Stimulated activated CD4-positive, alpha-beta T cell treated with anti-CD3 and anti-CD28 coated beads, Interleukin-2, amount 100 ng/mL, for 4 hours (primary cell): ENCODE measurements at regions not wholly inside any gene's neighbourhood (a gene's known extent, or its start where the extent isn't known, plus 50 kb on each side); places are given as distances from the start of the nearest gene placed in this dataset.
"Not testable (repeated sequence)": the region's sequence is repeated elsewhere in the genome, so short reads cannot be mapped to it uniquely, and the experiment has no call there.

Source experiments
- DNase-seq: peaks from one replicate; pipeline ENCODE4 v3.0.0-alpha.2; 2020; ENCODE audit warnings: low read depth

GRCh38 chr9:71632776-71633175, 135.5 kb downstream of the CEMIP2 start:
- DNase-seq, result no peak

- DNase-seq, result no peak
These were observed 137.8 kb downstream of the CEMIP2 start for GRCh38 chr9:71630377-71630995.

- DNase-seq, result no peak
These were observed 138.6 kb downstream of the CEMIP2 start for GRCh38 chr9:71629578-71630215.

- no peak for DNase-seq
These were observed 140.1 kb downstream of the CEMIP2 start for GRCh38 chr9:71628247-71628646.

GRCh38 chr9:71627537-71627936, 140.8 kb downstream of the CEMIP2 start:
- DNase-seq, result no peak

- DNase-seq, result no peak
These were observed 141.9 kb downstream of the CEMIP2 start for GRCh38 chr9:71626395-71626794.

- no peak for DNase-seq
These were observed 143.6 kb downstream of the CEMIP2 start for GRCh38 chr9:71624728-71625127.

GRCh38 chr9:71620746-71621145, 147.6 kb downstream of the CEMIP2 start:
- DNase-seq, result no peak

GRCh38 chr9:71620331-71620730, 148.0 kb downstream of the CEMIP2 start:
- DNase-seq, result no peak

GRCh38 chr9:71619926-71620325, 148.4 kb downstream of the CEMIP2 start:
- DNase-seq, result no peak

- no peak for DNase-seq
These were observed 153.8 kb downstream of the CEMIP2 start for GRCh38 chr9:71614409-71615010.

- no peak for DNase-seq
These were observed 155.4 kb downstream of the CEMIP2 start for GRCh38 chr9:71612889-71613288.

- DNase-seq, result no peak
These were observed 158.9 kb downstream of the CEMIP2 start for GRCh38 chr9:71609448-71609830.

- DNase-seq, result no peak
These were observed 159.4 kb downstream of the CEMIP2 start for GRCh38 chr9:71608825-71609447.

- DNase-seq, result no peak
These were observed 160.3 kb downstream of the CEMIP2 start for GRCh38 chr9:71608021-71608420.

GRCh38 chr9:71607461-71607881, 160.8 kb downstream of the CEMIP2 start:
- DNase-seq, result no peak

- peak; percentile 75 for DNase-seq
These were observed 163.9 kb downstream of the CEMIP2 start for GRCh38 chr9:71604197-71605063.

GRCh38 chr9:71602652-71603051, 165.7 kb downstream of the CEMIP2 start:
- DNase-seq, result no peak

GRCh38 chr9:71595762-71596161, 172.6 kb downstream of the CEMIP2 start:
- DNase-seq, result not testable (repeated sequence)

GRCh38 chr9:71594541-71594940, 173.8 kb downstream of the CEMIP2 start:
- no peak for DNase-seq

- no peak for DNase-seq
These were observed 175.9 kb downstream of the CEMIP2 start for GRCh38 chr9:71592400-71592799.

GRCh38 chr9:71590362-71590761, 178.0 kb downstream of the CEMIP2 start:
- no peak for DNase-seq
